Peyer's patch (tissue), 4 donors: ENCODE measurements at regions not wholly inside any gene's neighbourhood (a gene's known extent, or its start where the extent isn't known, plus 50 kb on each side); places are given as distances from the start of the nearest gene placed in this dataset.

Source experiments
- DNase-seq, 3 donors: peaks; one replicate each; pipeline ENCODE4 v3.0.0-alpha.2; 2017 to 2019
- H3K27ac ChIP-seq, 4 donors: fragments of 200-600 bp; sonication (generic); one replicate each; pipeline ENCODE4 v1.5.1; 2016 to 2019
- H3K27me3 ChIP-seq, 2 donors: fragments of 200-600 bp; sonication (generic); one replicate each; pipeline ENCODE4 v1.5.1; 2019
- H3K36me3 ChIP-seq, 3 donors: fragments of 200-600 bp; sonication (generic); one replicate each; pipeline ENCODE4 v1.5.1; 2016 to 2019
- H3K4me1 ChIP-seq, 4 donors: fragments of 200-600 bp; sonication (generic); one replicate each; pipeline ENCODE4 v1.5.1; 2016 to 2019
- H3K4me3 ChIP-seq, 4 donors: fragments of 200-600 bp; sonication (generic); 1 replicate in 3 of 4; 2 replicates in 1 of 4; pipeline ENCODE4 v1.5.1; 2016 to 2019; ENCODE audit warnings: mild to moderate bottlenecking in 1 of 4
- H3K9me3 ChIP-seq, 4 donors: fragments of 200-600 bp; sonication (generic); one replicate each; pipeline ENCODE4 v1.5.1; 2016 to 2019; ENCODE audit warnings: mild to moderate bottlenecking in 1 of 4
- POLR2A ChIP-seq, 2 donors: fragments of 450-650 bp; IDR thresholded peaks; one replicate each; pipeline ENCODE4 v1.5.1; 2017; ENCODE audit warnings: antibody characterized with exemption in 2 of 2, mild to moderate bottlenecking in 2 of 2, moderate library complexity in 2 of 2
- TF ChIP-seq, protein P1 (sequence below), 6 experiments: fragments of 450-650 bp in 4 of 6; fragments of 200-600 bp in 2 of 6; sonication (generic) in 1 of 6; IDR thresholded peaks; one replicate each; pipeline ENCODE4 v1.5.1; 2017 to 2019; ENCODE audit warnings: antibody characterized with exemption in 6 of 6, mild to moderate bottlenecking in 3 of 6, moderate library complexity in 1 of 6

DNA sequence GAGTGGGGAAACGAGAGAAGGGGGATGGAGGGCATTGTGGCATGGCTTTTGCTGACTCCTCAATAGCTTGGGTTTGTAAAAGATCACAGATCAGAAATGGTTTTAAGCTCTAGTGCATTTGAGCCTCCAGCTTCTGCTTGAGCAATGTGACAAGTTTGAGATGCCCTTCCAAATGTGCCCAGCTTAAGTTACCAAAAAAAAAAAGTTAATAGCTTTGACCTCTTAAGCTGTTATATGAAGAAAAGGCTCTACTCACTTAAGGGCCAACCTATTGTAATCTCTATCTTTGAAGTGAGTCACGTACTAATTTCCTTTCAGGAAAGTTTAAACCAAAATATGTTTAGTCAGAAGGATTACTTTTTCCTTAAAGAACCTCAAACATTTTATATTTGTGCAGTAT lies 428.8 kb upstream of the ACTBL2 start:
- Histone ChIP-seq H3K27ac (no peak overlapping the region), H3K4me3 (no peak overlapping the region), H3K4me1 (no peaks in the 10 kb centered on the region), H3K27me3 (no peaks in the 10 kb centered on the region), H3K9me3 (no peaks in the 10 kb centered on the region), H3K36me3 (no peaks in the 10 kb centered on the region)
- no peak for DNase-seq
- TF ChIP-seq, protein P1, sequence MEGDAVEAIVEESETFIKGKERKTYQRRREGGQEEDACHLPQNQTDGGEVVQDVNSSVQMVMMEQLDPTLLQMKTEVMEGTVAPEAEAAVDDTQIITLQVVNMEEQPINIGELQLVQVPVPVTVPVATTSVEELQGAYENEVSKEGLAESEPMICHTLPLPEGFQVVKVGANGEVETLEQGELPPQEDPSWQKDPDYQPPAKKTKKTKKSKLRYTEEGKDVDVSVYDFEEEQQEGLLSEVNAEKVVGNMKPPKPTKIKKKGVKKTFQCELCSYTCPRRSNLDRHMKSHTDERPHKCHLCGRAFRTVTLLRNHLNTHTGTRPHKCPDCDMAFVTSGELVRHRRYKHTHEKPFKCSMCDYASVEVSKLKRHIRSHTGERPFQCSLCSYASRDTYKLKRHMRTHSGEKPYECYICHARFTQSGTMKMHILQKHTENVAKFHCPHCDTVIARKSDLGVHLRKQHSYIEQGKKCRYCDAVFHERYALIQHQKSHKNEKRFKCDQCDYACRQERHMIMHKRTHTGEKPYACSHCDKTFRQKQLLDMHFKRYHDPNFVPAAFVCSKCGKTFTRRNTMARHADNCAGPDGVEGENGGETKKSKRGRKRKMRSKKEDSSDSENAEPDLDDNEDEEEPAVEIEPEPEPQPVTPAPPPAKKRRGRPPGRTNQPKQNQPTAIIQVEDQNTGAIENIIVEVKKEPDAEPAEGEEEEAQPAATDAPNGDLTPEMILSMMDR (IDR thresholded peaks at IDR 0.05) = no peak
- no peak for TF ChIP-seq POLR2A (IDR thresholded peaks at IDR 0.05)

DNA sequence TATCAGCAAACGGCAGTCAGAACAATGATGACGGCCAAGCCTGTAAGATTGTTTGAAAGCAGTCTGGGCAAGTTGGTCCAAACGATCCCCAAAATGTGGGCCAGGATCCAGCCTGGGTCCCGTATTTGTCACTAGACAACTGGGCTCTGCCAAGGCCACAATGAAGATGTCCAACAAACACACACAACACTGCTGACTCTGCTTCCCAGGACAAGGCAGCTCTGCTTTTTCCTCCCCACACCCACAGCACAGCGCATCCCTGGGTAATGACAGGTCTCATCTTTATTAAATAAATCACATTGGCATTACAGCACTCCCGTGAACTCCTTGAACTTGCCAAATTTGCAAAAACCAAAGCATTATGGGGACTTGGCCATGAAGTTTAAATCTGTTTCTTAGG lies 424.1 kb upstream of the ACTBL2 start:
- TF ChIP-seq, protein P1 (IDR thresholded peaks at IDR 0.05) = no peak
- no peak for TF ChIP-seq POLR2A (IDR thresholded peaks at IDR 0.05)
- Histone ChIP-seq H3K4me3 (no peak overlapping the region), H3K27ac (no peak overlapping the region), H3K4me1 (no peaks in the 10 kb centered on the region), H3K27me3 (no peaks in the 10 kb centered on the region), H3K9me3 (no peaks in the 10 kb centered on the region), H3K36me3 (no peaks in the 10 kb centered on the region)
- DNase-seq = no peak

DNA sequence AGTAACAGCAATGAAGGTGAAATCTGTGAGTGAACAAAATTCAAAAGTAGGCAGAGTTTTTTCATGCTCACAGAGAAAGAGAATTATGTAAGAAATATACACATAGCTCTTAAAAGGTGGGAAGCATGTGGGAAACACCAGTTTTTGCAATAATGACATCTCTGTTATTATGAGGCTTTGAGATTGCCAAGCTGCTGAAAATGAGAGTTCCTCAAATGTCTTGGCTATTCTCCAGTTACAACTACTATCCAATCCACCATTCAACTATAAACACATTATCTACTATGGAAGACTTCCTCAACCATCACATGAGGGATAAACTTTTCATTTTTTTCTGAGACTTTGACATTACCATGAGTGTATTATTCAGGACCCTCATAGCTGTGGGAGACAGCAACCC lies 420.8 kb upstream of the ACTBL2 start:
- Histone ChIP-seq H3K27ac (no peak overlapping the region), H3K36me3 (no peaks in the 10 kb centered on the region), H3K9me3 (no peaks in the 10 kb centered on the region), H3K27me3 (no peaks in the 10 kb centered on the region), H3K4me1 (no peaks in the 10 kb centered on the region), H3K4me3 (no peak overlapping the region)
- TF ChIP-seq, protein P1 (IDR thresholded peaks at IDR 0.05) = no peak
- no peak for TF ChIP-seq POLR2A (IDR thresholded peaks at IDR 0.05)
- no peak for DNase-seq

DNA sequence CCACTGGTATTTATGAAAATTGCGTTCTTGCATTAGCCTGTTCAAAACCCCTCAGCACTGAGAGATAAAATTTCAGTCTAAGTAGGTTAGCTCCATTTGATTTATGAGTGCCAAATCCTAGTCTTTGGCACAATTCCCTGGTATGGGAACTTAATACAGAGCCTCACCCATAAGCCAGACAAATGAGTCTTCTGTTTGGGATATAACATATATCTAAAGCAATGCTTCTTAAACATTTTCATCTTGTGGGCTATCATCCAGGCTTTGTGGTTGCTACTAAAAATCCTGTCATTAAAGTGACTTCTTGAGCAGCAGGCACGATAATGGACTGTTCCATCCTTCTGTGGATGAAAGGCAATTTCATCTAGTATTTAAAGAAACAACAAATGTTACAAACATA lies 419.5 kb upstream of the ACTBL2 start:
- DNase-seq = no peak
- TF ChIP-seq, protein P1 (IDR thresholded peaks at IDR 0.05) = no peak
- no peak for TF ChIP-seq POLR2A (IDR thresholded peaks at IDR 0.05)
- H3K36me3 ChIP-seq = no peaks in the 10 kb centered on the region
- H3K9me3 ChIP-seq = no peaks in the 10 kb centered on the region
- H3K4me3 ChIP-seq = no peak overlapping the region
- H3K27ac ChIP-seq = no peak overlapping the region
- no peaks in the 10 kb centered on the region for H3K27me3 ChIP-seq
- no peaks in the 10 kb centered on the region for H3K4me1 ChIP-seq

DNA sequence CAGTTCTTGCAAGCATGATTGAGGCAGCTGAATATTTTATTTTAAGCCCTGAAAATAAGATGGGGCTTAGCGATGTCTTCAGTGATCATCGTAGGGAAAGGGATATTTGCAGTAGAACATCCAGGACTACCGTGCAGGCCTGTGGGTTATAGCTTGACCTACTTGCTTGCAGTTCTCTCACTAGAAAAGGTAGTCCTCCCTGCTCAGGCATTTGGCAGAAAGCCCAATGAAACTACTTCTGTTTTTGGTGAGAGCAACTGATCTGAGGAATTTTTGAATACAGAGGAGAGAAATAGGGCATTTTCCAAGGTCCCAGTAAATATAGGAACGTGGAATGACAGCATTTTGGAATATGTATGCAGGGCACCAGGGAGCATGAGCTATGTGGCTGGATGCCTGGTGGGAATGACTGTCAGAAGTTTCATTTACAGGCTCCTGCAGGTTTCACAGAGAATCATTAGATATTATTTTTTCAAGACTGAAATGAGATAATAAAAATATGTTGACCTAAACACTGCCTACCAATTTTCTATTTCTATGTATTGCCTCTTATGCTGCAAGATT lies 417.9 kb upstream of the ACTBL2 start:
- Histone ChIP-seq H3K27me3 (no peaks in the 10 kb centered on the region), H3K4me1 (no peaks in the 10 kb centered on the region), H3K4me3 (no peak overlapping the region), H3K9me3 (no peaks in the 10 kb centered on the region), H3K27ac (no peak overlapping the region), H3K36me3 (no peaks in the 10 kb centered on the region)
- DNase-seq = no peak
- TF ChIP-seq, protein P1 (IDR thresholded peaks at IDR 0.05) = no peak
- no peak for TF ChIP-seq POLR2A (IDR thresholded peaks at IDR 0.05)

DNA sequence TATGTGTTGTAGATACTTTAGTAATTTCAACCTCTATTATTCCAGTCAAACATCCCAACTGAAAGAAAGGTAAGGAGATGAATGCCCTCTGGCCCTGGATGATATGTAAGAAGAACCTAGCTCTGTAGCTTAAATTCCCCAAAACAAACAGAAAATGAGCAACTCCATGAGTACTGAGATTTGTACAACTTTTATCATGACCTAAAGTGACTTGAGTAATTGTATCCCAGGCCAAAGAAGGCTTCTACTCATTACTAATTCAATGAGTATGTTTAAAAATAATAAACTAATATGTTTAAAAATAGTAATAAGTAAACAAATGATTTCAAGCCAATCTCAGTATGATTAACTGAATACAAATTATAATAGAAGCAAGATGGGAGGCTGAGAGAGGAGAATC lies 414.0 kb upstream of the ACTBL2 start:
- no peak for DNase-seq
- Histone ChIP-seq H3K4me1 (no peaks in the 10 kb centered on the region), H3K4me3 (no peak overlapping the region), H3K27me3 (no peaks in the 10 kb centered on the region), H3K9me3 (no peaks in the 10 kb centered on the region), H3K36me3 (no peaks in the 10 kb centered on the region), H3K27ac (no peak overlapping the region)
- TF ChIP-seq, protein P1 (IDR thresholded peaks at IDR 0.05) = no peak
- no peak for TF ChIP-seq POLR2A (IDR thresholded peaks at IDR 0.05)
